GM12878 (cell line): ENCODE measurements at regions not wholly inside any gene's neighbourhood (a gene's known extent, or its start where the extent isn't known, plus 50 kb on each side); places are given as distances from the start of the nearest gene placed in this dataset.

Experiments used
- ATAC-seq: fragments of 200-7000 bp; cut with Tn5 transposase; 3 replicates; pipeline ENCODE4 v1.9.1; 2020; ENCODE audit warnings: mild to moderate bottlenecking, moderate library complexity
- BruUV-seq: library from RNA; stranded (reverse); fragments of 400-500 nt; replicated peaks from 2 replicates; lab custom pipeline; 2021; lab: Mats Ljungman, UMichigan
- CTCF ChIA-PET: fragments of 300-600 bp; sonication (Branson Sonifier 250); formaldehyde crosslinking; extraction: SDS; loops from one replicate; lab custom pipeline; 2021; ENCODE audit warnings: inconsistent platforms; lab: Yijun Ruan, JAX
- POLR2A ChIA-PET: fragments of 350-600 bp; formaldehyde crosslinking; extraction: SDS; loops from one replicate; lab custom pipeline; 2021; ENCODE audit warnings: inconsistent platforms; lab: Charles Lee
- RAD21 ChIA-PET: fragments of 300-600 bp; sonication (Branson Sonifier 250); formaldehyde crosslinking; loops from one replicate; lab custom pipeline; 2023; ENCODE audit warnings: antibody characterized with exemption; ENCODE audit not compliant: unreplicated experiment; lab: Charles Lee
- SMC1A ChIA-PET: fragments of 300-600 bp; sonication (Branson Sonifier 250); formaldehyde crosslinking; loops from one replicate; lab custom pipeline; 2023; ENCODE audit not compliant: unreplicated experiment, uncharacterized antibody; lab: Charles Lee
- DNase-seq: peaks from one replicate; pipeline ENCODE4 v3.0.0-alpha.2; 2011; ENCODE audit warnings: low read depth, low spot score
- FAIRE-seq: peaks from 3 replicates; lab custom pipeline; 2011; peaks lifted over from hg19 to GRCh38; lab: Jason Lieb, UNC
- H2AFZ ChIP-seq: 2 replicates; pipeline ENCODE4 v1.6.0; 2011; ENCODE audit warnings: low read depth, low read length, control low read depth; ENCODE audit not compliant: control insufficient read depth
- H3K27ac ChIP-seq: 2 replicates; pipeline ENCODE4 v1.5.1; 2011; ENCODE audit warnings: control low read depth; ENCODE audit not compliant: control insufficient read depth, insufficient read depth
- H3K27me3 ChIP-seq, 2 experiments: replicated peaks in 1 of 2; 2 replicates each; pipeline versions ENCODE4 v1.6.0 to v1.6.1; 2011; ENCODE audit warnings: low read length in 1 of 2; ENCODE audit not compliant: control insufficient read depth in 2 of 2, insufficient read depth in 2 of 2
- H3K36me3 ChIP-seq, 2 experiments: 2 replicates each; pipeline ENCODE4 v1.5.1; 2011; ENCODE audit warnings: low read length in 1 of 2; ENCODE audit not compliant: control insufficient read depth in 2 of 2, insufficient read depth in 2 of 2
- H3K4me1 ChIP-seq: 2 replicates; pipeline ENCODE4 v1.6.1; 2011; ENCODE audit warnings: mild to moderate bottlenecking, low read length, moderate library complexity, mixed read lengths; ENCODE audit not compliant: control insufficient read depth, insufficient read depth
- H3K4me2 ChIP-seq: 2 replicates; pipeline ENCODE4 v1.6.0; 2011; ENCODE audit warnings: control low read depth; ENCODE audit not compliant: control insufficient read depth, insufficient read depth
- H3K4me3 ChIP-seq: fragments of 200-600 bp; sonication (generic); 2 replicates; pipeline ENCODE4 v1.5.1; 2016
- H3K79me2 ChIP-seq: 2 replicates; pipeline ENCODE4 v1.6.0; 2011; ENCODE audit warnings: low read length; ENCODE audit not compliant: control insufficient read depth, insufficient read depth
- H3K9ac ChIP-seq: 2 replicates; pipeline ENCODE4 v1.8.0; 2011; ENCODE audit warnings: low read length, control low read depth, mixed read lengths; ENCODE audit not compliant: control insufficient read depth, insufficient read depth
- H3K9me3 ChIP-seq: replicated peaks from 3 replicates; pipeline ENCODE4 v1.5.1; 2011; ENCODE audit warnings: mild to moderate bottlenecking, low read length; ENCODE audit not compliant: control insufficient read depth, insufficient read depth
- H4K20me1 ChIP-seq: 2 replicates; pipeline ENCODE4 v1.6.0; 2011; ENCODE audit not compliant: control insufficient read depth, insufficient read depth
- ASH2L ChIP-seq: fragments of 300-600, 200-600 bp; sonication (generic); IDR thresholded peaks from 2 replicates; pipeline ENCODE4 v1.6.1; 2017; ENCODE audit warnings: low read depth, mild to moderate bottlenecking, borderline replicate concordance
- BCL11A ChIP-seq: IDR thresholded peaks from 2 replicates; pipeline ENCODE4 v1.6.1; 2011; ENCODE audit warnings: low read depth, low read length
- DPF2 ChIP-seq: fragments of 450-650 bp; IDR thresholded peaks from 2 replicates; pipeline ENCODE4 v1.6.1; 2017; ENCODE audit warnings: mild to moderate bottlenecking
- IRF3 ChIP-seq: fragments of 450-650 bp; IDR thresholded peaks from 2 replicates; pipeline ENCODE4 v1.6.1; 2014; ENCODE audit warnings: mild to moderate bottlenecking
- MAX ChIP-seq: IDR thresholded peaks from 2 replicates; pipeline ENCODE4 v1.6.1; 2012; ENCODE audit warnings: low read depth, low read length, improper control_type of control experiment
- NFIC ChIP-seq: IDR thresholded peaks from 2 replicates; pipeline ENCODE4 v1.6.1; 2012; ENCODE audit warnings: low read depth, mild to moderate bottlenecking, inconsistent platforms, low read length, moderate library complexity
- NR2F1 ChIP-seq: fragments of 450-650 bp; conservative IDR thresholded peaks from 2 replicates; pipeline ENCODE4 v1.6.1; 2017; ENCODE audit warnings: mild to moderate bottlenecking
- NRF1 ChIP-seq: conservative IDR thresholded peaks from 2 replicates; pipeline ENCODE4 v1.6.1; 2011; ENCODE audit warnings: mild to moderate bottlenecking, low read depth, low read length, improper control_type of control experiment
- RCOR1 ChIP-seq: conservative IDR thresholded peaks from 2 replicates; pipeline ENCODE4 v1.6.1; 2012; ENCODE audit warnings: low read depth, low read length, improper control_type of control experiment
- REST ChIP-seq: IDR thresholded peaks from 2 replicates; pipeline ENCODE4 v1.6.1; 2012; ENCODE audit warnings: mild to moderate bottlenecking, low read depth, low read length
- SREBF1 ChIP-seq: IDR thresholded peaks from 2 replicates; pipeline ENCODE4 v1.6.1; 2012; ENCODE audit warnings: mild to moderate bottlenecking, low read length
- TAF1 ChIP-seq: IDR thresholded peaks from 2 replicates; pipeline ENCODE4 v1.6.1; 2011; ENCODE audit warnings: mild to moderate bottlenecking, low read depth, low read length, borderline replicate concordance
- USF1 ChIP-seq: IDR thresholded peaks from 2 replicates; pipeline ENCODE4 v1.6.1; 2011; ENCODE audit warnings: borderline replicate concordance, low read depth, mild to moderate bottlenecking, moderate library complexity, mixed read lengths, low read length; ENCODE audit not compliant: insufficient read depth; ENCODE audit errors: extremely low read length
- WGBS: methylation state at CpG from one replicate; pipeline ENCODE4 v1.1.6; 2016; ENCODE audit warnings: low lambda C conversion rate; ENCODE audit not compliant: insufficient replicate concordance, insufficient coverage; ENCODE audit errors: missing lambda C conversion rate; 5-methylcytosine and 5-hydroxymethylcytosine counted together
- in situ Hi-C: fragments of 300-500 bp; cut with MboI; formaldehyde crosslinking; loops from 9 replicates; pipeline ENCODE4 v1.14.3; 2018; ENCODE audit warnings: mixed read lengths
- intact Hi-C: fragments of 100-400 bp; cut with micrococcal nuclease; formaldehyde crosslinking; loops from one replicate; pipeline ENCODE4 v1.14.2; 2022; ENCODE audit not compliant: unreplicated experiment

- no peak overlapping the region for H3K9ac ChIP-seq
- in situ Hi-C loops (no loop called here), intact Hi-C loops (no loop called here)
- no peak overlapping the region for H3K27ac ChIP-seq
- H3K27me3 ChIP-seq, result no peaks in the 10 kb centered on the region
- TF ChIP-seq DPF2, result no peak
- TF ChIP-seq NFIC, result no peak
- TF ChIP-seq BCL11A, result no peak
- TF ChIP-seq RCOR1, result no peak
- TF ChIP-seq NR2F1, result no peak
- no peak for TF ChIP-seq MAX
- no peak for TF ChIP-seq REST
- TF ChIP-seq USF1, result no peak
- no peak for TF ChIP-seq SREBF1
- no peak for TF ChIP-seq NRF1
- no peak for TF ChIP-seq IRF3
- no peak for TF ChIP-seq TAF1
- no peak for TF ChIP-seq ASH2L
- no peaks in the 10 kb centered on the region for H3K4me1 ChIP-seq
- no peak overlapping the region for H3K4me3 ChIP-seq
- SMC1A ChIA-PET, result no interaction called here
- POLR2A ChIA-PET, result no interaction called here
- RAD21 ChIA-PET, result no interaction called here
- DNase-seq (no peak), ATAC-seq (no peak), FAIRE-seq (no peak)
- H3K9me3 ChIP-seq, result no peaks in the 10 kb centered on the region
- CTCF ChIA-PET, result no interaction called here
- no peak overlapping the region for H3K4me2 ChIP-seq
- no peaks in the 10 kb centered on the region for H4K20me1 ChIP-seq
- no peak overlapping the region for H2AFZ ChIP-seq
- BruUV-seq, result no TSS peak
- no peaks in the 10 kb centered on the region for H3K36me3 ChIP-seq
- no peaks in the 10 kb centered on the region for H3K79me2 ChIP-seq
- WGBS, result 0% methylated on average over 8 of the region's 8 CpGs
Observed at GRCh38 chr5:3827624-3828023, 232.0 kb downstream of the IRX1 start.
